ENCODE measurements at regions not wholly inside any gene's neighbourhood (a gene's known extent, or its start where the extent isn't known, plus 50 kb on each side); places are given as distances from the start of the nearest gene placed in this dataset.

- TF ChIP-seq CTCF (IDR thresholded peaks at IDR 0.05) = no peak
- no peak for TF ChIP-seq POLR2AphosphoS5 (IDR thresholded peaks at IDR 0.05)
- TF ChIP-seq POLR2A (IDR thresholded peaks at IDR 0.05) = no peak
Observed at GRCh38 chr1:213444224-213444623, 393.2 kb downstream of the RPS6KC1 start.
